K562 (cell line): ENCODE measurements at regions not wholly inside any gene's neighbourhood (a gene's known extent, or its start where the extent isn't known, plus 50 kb on each side); places are given as distances from the start of the nearest gene placed in this dataset.

Experiments used
- ATAC-seq: fragments of 200-7000 bp; cut with Tn5 transposase; 3 replicates; pipeline ENCODE4 v1.9.1; 2020; ENCODE audit warnings: moderate library complexity
- BruUV-seq: library from RNA; stranded (reverse); fragments of 400-500 nt; replicated peaks from 2 replicates; lab custom pipeline; 2021; lab: Mats Ljungman, UMichigan
- CTCF ChIA-PET: fragments of 300-600 bp; formaldehyde crosslinking; extraction: SDS; loops from one replicate; lab custom pipeline; 2021; ENCODE audit warnings: low intra/inter-chr PET ratio; lab: Yijun Ruan, JAX
- POLR2A ChIA-PET: fragments of 300-600, 350-650 bp; sonication (Branson Sonifier 250); formaldehyde crosslinking; extraction: SDS; loops from one replicate; lab custom pipeline; 2021; ENCODE audit warnings: antibody characterized with exemption, inconsistent platforms; lab: Yijun Ruan, JAX
- DNase-seq, 4 experiments: peaks; one replicate each; pipeline versions ENCODE4 v3.0.0 to v3.0.0-alpha.2; 2011 to 2018; ENCODE audit warnings: low spot score in 3 of 4, mixed read lengths in 3 of 4; ENCODE audit errors: extremely low read depth in 1 of 4
- FAIRE-seq: peaks from 2 replicates; lab custom pipeline; 2011; peaks lifted over from hg19 to GRCh38; lab: Jason Lieb, UNC
- H2AFZ ChIP-seq: 2 replicates; pipeline ENCODE4 v1.6.0; 2011; ENCODE audit warnings: low read depth, low read length, control low read depth, inconsistent platforms
- H3K27ac ChIP-seq: fragments of 200-600 bp; 3 replicates; pipeline ENCODE4 v1.8.0; 2011; ENCODE audit warnings: low read depth, mild to moderate bottlenecking, control low read depth, inconsistent platforms, low read length, moderate library complexity, mixed read lengths; ENCODE audit errors: extremely low read depth
- H3K27me3 ChIP-seq, 2 experiments: fragments of 300-600 bp in 1 of 2; 2 replicates in 1 of 2; 3 replicates in 1 of 2; pipeline versions ENCODE4 v1.6.0 to v1.8.0; 2011; ENCODE audit warnings: inconsistent platforms in 2 of 2, low read length in 2 of 2, mild to moderate bottlenecking in 1 of 2, mixed read lengths in 1 of 2, moderate library complexity in 1 of 2; ENCODE audit not compliant: control insufficient read depth in 2 of 2, insufficient read depth in 2 of 2
- H3K36me3 ChIP-seq: fragments of 300-600 bp; 3 replicates; pipeline ENCODE4 v1.8.0; 2011; ENCODE audit warnings: mild to moderate bottlenecking, low read length, inconsistent platforms; ENCODE audit not compliant: control insufficient read depth, insufficient read depth
- H3K4me1 ChIP-seq, 2 experiments: fragments of 200-600 bp in 1 of 2; replicated peaks in 1 of 2; 2 replicates in 1 of 2; 3 replicates in 1 of 2; pipeline versions ENCODE4 v1.5.1 to v1.8.0; 2011; ENCODE audit warnings: inconsistent platforms in 2 of 2, low read length in 2 of 2, mild to moderate bottlenecking in 1 of 2, mixed read lengths in 1 of 2, moderate library complexity in 1 of 2; ENCODE audit not compliant: control insufficient read depth in 2 of 2, insufficient read depth in 2 of 2
- H3K4me2 ChIP-seq: 2 replicates; pipeline ENCODE4 v1.6.1; 2011; ENCODE audit warnings: low read length, control low read depth, inconsistent platforms, mixed read lengths; ENCODE audit not compliant: insufficient read depth
- H3K4me3 ChIP-seq: fragments of 200-600 bp; sonication (generic), shearing (Covaris generic); 2 replicates; pipeline ENCODE4 v1.5.1; 2016; ENCODE audit warnings: control low read depth, inconsistent platforms
- H3K79me2 ChIP-seq: fragments of 200-600 bp; 3 replicates; pipeline ENCODE4 v1.8.0; 2011; ENCODE audit warnings: low read length, inconsistent platforms; ENCODE audit not compliant: control insufficient read depth, insufficient read depth
- H3K9ac ChIP-seq, 2 experiments: 2 replicates each; pipeline versions ENCODE4 v1.6.0 to v1.6.1; 2011; ENCODE audit warnings: low read depth in 2 of 2, low read length in 2 of 2, control low read depth in 1 of 2, inconsistent platforms in 1 of 2, mild to moderate bottlenecking in 1 of 2, mixed read lengths in 1 of 2; ENCODE audit not compliant: insufficient read depth in 1 of 2
- H3K9me1 ChIP-seq: one replicate; pipeline ENCODE4 v1.6.0; 2011; ENCODE audit warnings: inconsistent platforms, mild to moderate bottlenecking, low read length, moderate library complexity; ENCODE audit not compliant: control insufficient read depth, insufficient read depth
- H3K9me3 ChIP-seq: replicated peaks from 2 replicates; pipeline ENCODE4 v1.5.1; 2011; ENCODE audit warnings: low read depth, low read length, inconsistent platforms; ENCODE audit not compliant: control insufficient read depth, insufficient read depth
- H4K20me1 ChIP-seq: replicated peaks from 2 replicates; pipeline ENCODE4 v1.6.1; 2011; ENCODE audit warnings: low read length, inconsistent platforms, mixed read lengths; ENCODE audit not compliant: control insufficient read depth, insufficient read depth
- ETV1 ChIP-seq: fragments of 450-650 bp; conservative IDR thresholded peaks from 2 replicates; pipeline ENCODE4 v1.6.1; 2016; ENCODE audit warnings: missing genetic modification characterization, control low read depth, low read depth, missing compliant biosample characterization
- HNRNPL ChIP-seq: fragments of 200-400 bp; formaldehyde crosslinking; IDR thresholded peaks from 2 replicates; pipeline ENCODE4 v1.6.1; 2017; ENCODE audit warnings: low read depth, mild to moderate bottlenecking, low read length
- JUN ChIP-seq, 2 experiments: sonication (generic) in 1 of 2; formaldehyde crosslinking in 1 of 2; IDR thresholded peaks; 2 replicates each; pipeline versions ENCODE4 v1.6.1 to v1.8.0; 2012 to 2022; ENCODE audit warnings: borderline replicate concordance in 2 of 2, mild to moderate bottlenecking in 2 of 2, improper control_type of control experiment in 1 of 2, low read depth in 1 of 2, low read length in 1 of 2, missing genetic modification reagents in 1 of 2
- ZNF280B ChIP-seq: fragments of 250-450 bp; sonication (Bioruptor Pico); IDR thresholded peaks from 2 replicates; pipeline ENCODE4 v1.5.1; 2021; ENCODE audit warnings: mild to moderate bottlenecking
- WGBS: fragments of 100-300 bp; shearing (Covaris generic); methylation state at CpG from one replicate; pipeline ENCODE4 v1.1.6; 2016; ENCODE audit warnings: low coverage, mixed read lengths; ENCODE audit not compliant: insufficient coverage; ENCODE audit errors: missing lambda C conversion rate; 5-methylcytosine and 5-hydroxymethylcytosine counted together
- in situ Hi-C: fragments of 300-500 bp; cut with MboI; formaldehyde crosslinking; loops from 4 replicates; pipeline ENCODE4 v1.15.0; 2018; ENCODE audit warnings: inconsistent platforms, mixed read lengths
- intact Hi-C: fragments of 100-400 bp; cut with micrococcal nuclease; formaldehyde crosslinking; loops from 2 replicates; pipeline ENCODE4 v1.14.2; 2022
- TF ChIP-seq, protein P1 (sequence below): fragments of 250-450 bp; sonication (Bioruptor Pico); IDR thresholded peaks from 2 replicates; pipeline ENCODE4 v1.8.0; 2022; ENCODE audit warnings: inconsistent platforms, mild to moderate bottlenecking, moderate library complexity, borderline replicate concordance

DNA sequence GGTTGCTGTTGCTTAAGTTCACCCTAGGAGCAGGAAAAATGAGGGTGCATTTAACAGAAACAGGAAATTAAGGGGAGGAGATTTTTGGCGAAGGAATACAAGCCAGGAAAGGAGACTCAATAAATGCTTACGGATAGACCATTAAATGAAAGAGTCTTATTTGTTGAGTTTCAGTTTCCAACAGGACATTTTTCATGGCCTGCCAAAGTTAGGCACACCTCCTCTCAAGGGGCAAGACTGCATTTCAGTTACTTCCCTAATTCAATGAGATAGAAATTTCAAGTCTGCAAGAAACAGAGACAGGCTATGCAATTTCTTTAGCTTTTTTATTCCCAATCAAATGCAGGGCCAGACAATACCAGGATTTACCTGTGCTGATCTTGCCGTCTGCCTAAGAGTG, 394.7 kb upstream of the KLHL29 start:
- no peaks in the 10 kb centered on the region for H3K4me1 ChIP-seq
- whole genome bisulfite sequencing: 3% methylated on average over 3 of the region's 3 CpGs
- FAIRE-seq (no peak), DNase-seq (no peak), ATAC-seq (no peak)
- H3K27me3 ChIP-seq: no peaks in the 10 kb centered on the region
- no peaks in the 10 kb centered on the region for H3K79me2 ChIP-seq
- H3K36me3 ChIP-seq: no peaks in the 10 kb centered on the region
- no peaks in the 10 kb centered on the region for H3K9me1 ChIP-seq
- POLR2A ChIA-PET: interaction anchor here (0.7 kb wide), 1 partner anchor 10 kb away, joined by 3 read pairs; no protein-coding TSS in a partner anchor
- no peak for TF ChIP-seq ETV1
- TF ChIP-seq, protein P1, sequence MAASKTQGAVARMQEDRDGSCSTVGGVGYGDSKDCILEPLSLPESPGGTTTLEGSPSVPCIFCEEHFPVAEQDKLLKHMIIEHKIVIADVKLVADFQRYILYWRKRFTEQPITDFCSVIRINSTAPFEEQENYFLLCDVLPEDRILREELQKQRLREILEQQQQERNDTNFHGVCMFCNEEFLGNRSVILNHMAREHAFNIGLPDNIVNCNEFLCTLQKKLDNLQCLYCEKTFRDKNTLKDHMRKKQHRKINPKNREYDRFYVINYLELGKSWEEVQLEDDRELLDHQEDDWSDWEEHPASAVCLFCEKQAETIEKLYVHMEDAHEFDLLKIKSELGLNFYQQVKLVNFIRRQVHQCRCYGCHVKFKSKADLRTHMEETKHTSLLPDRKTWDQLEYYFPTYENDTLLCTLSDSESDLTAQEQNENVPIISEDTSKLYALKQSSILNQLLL: no peak
- no peak for TF ChIP-seq ZNF280B (CRISPR knock-in tag)
- no peak for TF ChIP-seq JUN (IDR thresholded peaks at IDR 0.05; ENCODE audit: borderline replicate concordance, low read depth, low read length)
- no peak for TF ChIP-seq JUN (CRISPR knock-in tag; IDR thresholded peaks at IDR 0.05; ENCODE audit: borderline replicate concordance)
- TF ChIP-seq HNRNPL: no peak
- in situ Hi-C loops (no loop called here), intact Hi-C loops (no loop called here)
- H4K20me1 ChIP-seq: no peaks in the 10 kb centered on the region
- H3K9me3 ChIP-seq: no peaks in the 10 kb centered on the region
- CTCF ChIA-PET: no interaction called here
- no peak overlapping the region for H3K9ac ChIP-seq
- H2AFZ ChIP-seq: no peak overlapping the region
- no peak overlapping the region for H3K4me2 ChIP-seq
- BruUV-seq: no TSS peak
- H3K4me3 ChIP-seq: no peak overlapping the region
- H3K27ac ChIP-seq: no peak overlapping the region
